HCT116 (cell line): ENCODE measurements at regions not wholly inside any gene's neighbourhood (a gene's known extent, or its start where the extent isn't known, plus 50 kb on each side); places are given as distances from the start of the nearest gene placed in this dataset.

Experiments used
- ATAC-seq: fragments of 200-7000 bp; cut with Tn5 transposase; 2 replicates; pipeline ENCODE4 v1.9.1; 2020; ENCODE audit warnings: mild to moderate bottlenecking, moderate library complexity
- BruUV-seq: library from RNA; stranded (reverse); fragments of 400-500 nt; replicated peaks from 2 replicates; lab custom pipeline; 2021; lab: Mats Ljungman, UMichigan
- CTCF ChIA-PET: fragments of 300-600 bp; sonication (Branson Sonifier 250); formaldehyde crosslinking; loops from one replicate; lab custom pipeline; 2021; ENCODE audit warnings: antibody characterized with exemption; lab: Charles Lee
- POLR2A ChIA-PET: fragments of 300-600, 350-600 bp; sonication (Branson Sonifier 250); formaldehyde crosslinking; loops from one replicate; lab custom pipeline; 2021; ENCODE audit warnings: antibody characterized with exemption; lab: Charles Lee
- RAD21 ChIA-PET, 2 experiments: fragments of 300-600 bp; sonication (Branson Sonifier 250); formaldehyde crosslinking; loops; one replicate each; lab custom pipeline; 2023; ENCODE audit warnings: low total read pairs in 2 of 2; ENCODE audit not compliant: uncharacterized antibody in 2 of 2, unreplicated experiment in 2 of 2, low non-redundant PET in 1 of 2; lab: Charles Lee
- DNase-seq: peaks from one replicate; pipeline ENCODE4 v3.0.0-alpha.2; 2010; ENCODE audit warnings: low read depth, low spot score
- H2AFZ ChIP-seq: fragments of 200-600 bp; shearing (Covaris generic), sonication (generic); 2 replicates; pipeline ENCODE4 v1.6.1; 2017; ENCODE audit warnings: low read depth, mixed run types, mixed read lengths, antibody characterized with exemption, low read length; ENCODE audit not compliant: poor library complexity, severe bottlenecking
- H3K27ac ChIP-seq: 2 replicates; pipeline ENCODE4 v1.5.1; 2012; ENCODE audit warnings: low read depth, low read length
- H3K27me3 ChIP-seq: fragments of 200-600 bp; sonication (generic); 2 replicates; pipeline ENCODE4 v1.6.1; 2016; ENCODE audit warnings: mixed run types, low read length, mixed read lengths; ENCODE audit not compliant: insufficient read depth
- H3K36me3 ChIP-seq, 2 experiments: fragments of 200-500 bp in 1 of 2; fragments of 200-600 bp in 1 of 2; sonication (Bioruptor generic) in 1 of 2; sonication (generic) in 1 of 2; 2 replicates each; pipeline versions ENCODE4 v1.5.1 to v1.6.1; 2014 to 2016; ENCODE audit warnings: low read length in 2 of 2, inconsistent platforms in 1 of 2, mixed read lengths in 1 of 2, mixed run types in 1 of 2; ENCODE audit not compliant: insufficient read depth in 2 of 2, control insufficient read depth in 1 of 2
- H3K4me1 ChIP-seq, 2 experiments: fragments of 200-600 bp in 1 of 2; sonication (generic) in 1 of 2; 2 replicates each; pipeline versions ENCODE4 v1.5.1 to v1.6.1; 2012 to 2017; ENCODE audit warnings: low read length in 2 of 2, inconsistent platforms in 1 of 2, mild to moderate bottlenecking in 1 of 2, mixed read lengths in 1 of 2, mixed run types in 1 of 2, moderate library complexity in 1 of 2; ENCODE audit not compliant: insufficient read depth in 2 of 2, control insufficient read depth in 1 of 2
- H3K4me2 ChIP-seq: fragments of 200-600 bp; sonication (generic); 2 replicates; pipeline ENCODE4 v1.6.1; 2017; ENCODE audit warnings: mixed run types, low read length, mixed read lengths
- H3K4me3 ChIP-seq, 2 experiments: fragments of 200-600 bp in 1 of 2; sonication (generic) in 1 of 2; replicated peaks in 1 of 2; 2 replicates each; pipeline ENCODE4 v1.5.1; 2011 to 2016; ENCODE audit warnings: low read length in 2 of 2, control low read depth in 1 of 2, low read depth in 1 of 2, mild to moderate bottlenecking in 1 of 2, mixed read lengths in 1 of 2, mixed run types in 1 of 2
- H3K79me2 ChIP-seq: fragments of 200-600 bp; sonication (generic); 2 replicates; pipeline ENCODE4 v1.6.1; 2017; ENCODE audit warnings: mild to moderate bottlenecking, mixed run types, low read length, moderate library complexity, mixed read lengths; ENCODE audit not compliant: insufficient read depth
- H3K9ac ChIP-seq: fragments of 200-600 bp; sonication (generic); 2 replicates; pipeline ENCODE4 v1.6.1; 2016; ENCODE audit warnings: low read length, mixed read lengths
- H3K9me2 ChIP-seq: fragments of 200-600 bp; sonication (generic), shearing (Covaris generic); 2 replicates; pipeline ENCODE4 v1.6.1; 2017; ENCODE audit warnings: mixed run types, mild to moderate bottlenecking, moderate library complexity; ENCODE audit not compliant: insufficient read depth
- H3K9me3 ChIP-seq, 2 experiments: fragments of 200-500 bp in 1 of 2; fragments of 200-600 bp in 1 of 2; sonication (Bioruptor generic) in 1 of 2; sonication (generic) in 1 of 2; 2 replicates each; pipeline ENCODE4 v1.6.1; 2014 to 2017; ENCODE audit warnings: low read length in 2 of 2, mixed read lengths in 2 of 2, inconsistent platforms in 1 of 2, low read depth in 1 of 2, mild to moderate bottlenecking in 1 of 2, mixed run types in 1 of 2, moderate library complexity in 1 of 2; ENCODE audit not compliant: control insufficient read depth in 1 of 2, insufficient read depth in 1 of 2
- H4K20me1 ChIP-seq: fragments of 200-600 bp; sonication (generic), shearing (Covaris generic); 2 replicates; pipeline ENCODE4 v1.6.1; 2017; ENCODE audit warnings: mixed run types, mild to moderate bottlenecking, moderate library complexity; ENCODE audit not compliant: insufficient read depth
- CBX3 ChIP-seq: IDR thresholded peaks from 2 replicates; pipeline ENCODE4 v1.6.1; 2012; ENCODE audit warnings: low read depth
- CEBPB ChIP-seq: IDR thresholded peaks from 2 replicates; pipeline ENCODE4 v1.6.1; 2012; ENCODE audit warnings: low read depth
- EGR1 ChIP-seq: IDR thresholded peaks from 2 replicates; pipeline ENCODE4 v1.6.1; 2012; ENCODE audit warnings: low read depth
- ELF1 ChIP-seq: IDR thresholded peaks from 2 replicates; pipeline ENCODE4 v1.6.1; 2012; ENCODE audit warnings: low read depth, borderline replicate concordance
- EZH2 ChIP-seq: fragments of 200-600 bp; sonication (generic); IDR thresholded peaks from 2 replicates; pipeline ENCODE4 v1.6.1; 2017; ENCODE audit warnings: antibody characterized with exemption, mixed run types
- JUND ChIP-seq: IDR thresholded peaks from 2 replicates; pipeline ENCODE4 v1.6.1; 2012
- POLR2AphosphoS5 ChIP-seq: IDR thresholded peaks from 2 replicates; pipeline ENCODE4 v1.6.1; 2011; ENCODE audit warnings: mild to moderate bottlenecking, low read depth, low read length, moderate library complexity
- REST ChIP-seq: IDR thresholded peaks from 2 replicates; pipeline ENCODE4 v1.6.1; 2012; ENCODE audit warnings: low read depth
- SIN3A ChIP-seq: IDR thresholded peaks from 2 replicates; pipeline ENCODE4 v1.6.1; 2012; ENCODE audit warnings: low read depth
- SP1 ChIP-seq: IDR thresholded peaks from 2 replicates; pipeline ENCODE4 v1.6.1; 2012; ENCODE audit warnings: low read depth
- TCF7L2 ChIP-seq: IDR thresholded peaks from 2 replicates; pipeline ENCODE4 v1.7.0; 2011; ENCODE audit warnings: borderline replicate concordance, inconsistent platforms; ENCODE audit not compliant: insufficient read depth, insufficient read length; ENCODE audit errors: extremely low read depth
- YY1 ChIP-seq: IDR thresholded peaks from 2 replicates; pipeline ENCODE4 v1.6.1; 2011; ENCODE audit warnings: low read length, low read depth, moderate library complexity, mild to moderate bottlenecking; ENCODE audit not compliant: insufficient replicate concordance; ENCODE audit errors: extremely low read depth
- ZFX ChIP-seq: fragments of 450-650 bp; IDR thresholded peaks from 2 replicates; pipeline ENCODE4 v1.6.1; 2017
- intact Hi-C: fragments of 100-400 bp; cut with micrococcal nuclease; formaldehyde crosslinking; loops from 2 replicates; pipeline ENCODE4 v1.10.0; 2022
- TF ChIP-seq, protein P1 (sequence below): IDR thresholded peaks from 2 replicates; pipeline ENCODE4 v1.6.1; 2012
- TF ChIP-seq, protein P2 (sequence below), 3 experiments: fragments of 200-600 bp in 1 of 3; sonication (generic) in 1 of 3; IDR thresholded peaks in 2 of 3; conservative IDR thresholded peaks in 1 of 3; 2 replicates each; pipeline ENCODE4 v1.5.1; 2012 to 2017; ENCODE audit warnings: low read depth in 2 of 3, low read length in 2 of 3, antibody characterized with exemption in 1 of 3, borderline replicate concordance in 1 of 3, control low read depth in 1 of 3, mild to moderate bottlenecking in 1 of 3, mixed read lengths in 1 of 3, mixed run types in 1 of 3, moderate library complexity in 1 of 3; ENCODE audit not compliant: insufficient read depth in 1 of 3

- intact Hi-C loops, result no loop called here
- H3K79me2 ChIP-seq, result no peaks in the 10 kb centered on the region
- no peaks in the 10 kb centered on the region for H4K20me1 ChIP-seq
- peaks cover 28% of the 10 kb centered on the region for H3K27me3 ChIP-seq
- H3K9me3 ChIP-seq, result no peaks in the 10 kb centered on the region
- RAD21 ChIA-PET, result no interaction called here
- TF ChIP-seq JUND (no peak), REST (no peak), SP1 (no peak), EGR1 (no peak), ZFX (no peak)
- TF ChIP-seq, protein P1, sequence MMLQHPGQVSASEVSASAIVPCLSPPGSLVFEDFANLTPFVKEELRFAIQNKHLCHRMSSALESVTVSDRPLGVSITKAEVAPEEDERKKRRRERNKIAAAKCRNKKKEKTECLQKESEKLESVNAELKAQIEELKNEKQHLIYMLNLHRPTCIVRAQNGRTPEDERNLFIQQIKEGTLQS, result no peak
- no peak for DNase-seq
- H2AFZ ChIP-seq, result no peak overlapping the region
- H3K4me2 ChIP-seq, result no peak overlapping the region
- H3K4me1 ChIP-seq, result no peaks in the 10 kb centered on the region
- H3K4me3 ChIP-seq, result no peak overlapping the region
- no peak overlapping the region for H3K27ac ChIP-seq
- BruUV-seq, result no TSS peak
- POLR2A ChIA-PET, result no interaction called here
- no peaks in the 10 kb centered on the region for H3K36me3 ChIP-seq
- no peaks in the 10 kb centered on the region for H3K9me2 ChIP-seq
- no peak overlapping the region for H3K9ac ChIP-seq
- ATAC-seq, result no peak
- CTCF ChIA-PET, result no interaction called here
These were observed 481.1 kb upstream of the HS6ST1 start for GRCh38 chr2:128799730-128800129.

GRCh38 chr2:128801576-128801975, 482.9 kb upstream of the HS6ST1 start:
- Histone ChIP-seq H3K4me2 (no peak overlapping the region), H4K20me1 (no peaks in the 10 kb centered on the region), H3K79me2 (no peaks in the 10 kb centered on the region), H3K9ac (no peak overlapping the region), H3K27me3 (peaks cover 28% of the 10 kb centered on the region), H3K36me3 (no peaks in the 10 kb centered on the region), H3K9me3 (no peaks in the 10 kb centered on the region), H2AFZ (no peak overlapping the region), H3K4me3 (no peak overlapping the region), H3K27ac (no peak overlapping the region), H3K4me1 (no peaks in the 10 kb centered on the region), H3K9me2 (no peaks in the 10 kb centered on the region)
- RAD21 ChIA-PET, result no interaction called here
- DNase-seq, result no peak
- no peak for ATAC-seq
- TF ChIP-seq SIN3A (no peak), EGR1 (no peak), TCF7L2 (no peak), EZH2 (no peak), CEBPB (no peak), ELF1 (no peak), CBX3 (no peak), YY1 (no peak), ZFX (no peak), POLR2AphosphoS5 (no peak)
- TF ChIP-seq, protein P2, sequence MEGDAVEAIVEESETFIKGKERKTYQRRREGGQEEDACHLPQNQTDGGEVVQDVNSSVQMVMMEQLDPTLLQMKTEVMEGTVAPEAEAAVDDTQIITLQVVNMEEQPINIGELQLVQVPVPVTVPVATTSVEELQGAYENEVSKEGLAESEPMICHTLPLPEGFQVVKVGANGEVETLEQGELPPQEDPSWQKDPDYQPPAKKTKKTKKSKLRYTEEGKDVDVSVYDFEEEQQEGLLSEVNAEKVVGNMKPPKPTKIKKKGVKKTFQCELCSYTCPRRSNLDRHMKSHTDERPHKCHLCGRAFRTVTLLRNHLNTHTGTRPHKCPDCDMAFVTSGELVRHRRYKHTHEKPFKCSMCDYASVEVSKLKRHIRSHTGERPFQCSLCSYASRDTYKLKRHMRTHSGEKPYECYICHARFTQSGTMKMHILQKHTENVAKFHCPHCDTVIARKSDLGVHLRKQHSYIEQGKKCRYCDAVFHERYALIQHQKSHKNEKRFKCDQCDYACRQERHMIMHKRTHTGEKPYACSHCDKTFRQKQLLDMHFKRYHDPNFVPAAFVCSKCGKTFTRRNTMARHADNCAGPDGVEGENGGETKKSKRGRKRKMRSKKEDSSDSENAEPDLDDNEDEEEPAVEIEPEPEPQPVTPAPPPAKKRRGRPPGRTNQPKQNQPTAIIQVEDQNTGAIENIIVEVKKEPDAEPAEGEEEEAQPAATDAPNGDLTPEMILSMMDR (IDR thresholded peaks at IDR 0.05 in 2 of 3, conservative IDR thresholded peaks at IDR 0.05 in 1 of 3; ENCODE audit: borderline replicate concordance in 1 of 3, insufficient read depth in 1 of 3, low read depth in 2 of 3, low read length in 2 of 3), result no peak
- TF ChIP-seq, protein P1, result no peak
- POLR2A ChIA-PET, result no interaction called here
- intact Hi-C loops, result no loop called here
- no TSS peak for BruUV-seq
- CTCF ChIA-PET, result no interaction called here
